AG10803 (cell line): ENCODE measurements at regions not wholly inside any gene's neighbourhood (a gene's known extent, or its start where the extent isn't known, plus 50 kb on each side); places are given as distances from the start of the nearest gene placed in this dataset.
"Not testable (repeated sequence)": the region's sequence is repeated elsewhere in the genome, so short reads cannot be mapped to it uniquely, and the experiment has no call there.

Source experiments
- DNase-seq: peaks from one replicate; pipeline ENCODE4 v3.0.0; 2010; ENCODE audit warnings: low read depth
- H3K4me3 ChIP-seq: 2 replicates; pipeline ENCODE4 v1.5.1; 2011; ENCODE audit warnings: mild to moderate bottlenecking, low read length, control low read depth
- CTCF ChIP-seq: conservative IDR thresholded peaks from 2 replicates; pipeline ENCODE4 v1.5.1; 2011; ENCODE audit warnings: mild to moderate bottlenecking, low read length, control low read depth, inconsistent platforms

DNA sequence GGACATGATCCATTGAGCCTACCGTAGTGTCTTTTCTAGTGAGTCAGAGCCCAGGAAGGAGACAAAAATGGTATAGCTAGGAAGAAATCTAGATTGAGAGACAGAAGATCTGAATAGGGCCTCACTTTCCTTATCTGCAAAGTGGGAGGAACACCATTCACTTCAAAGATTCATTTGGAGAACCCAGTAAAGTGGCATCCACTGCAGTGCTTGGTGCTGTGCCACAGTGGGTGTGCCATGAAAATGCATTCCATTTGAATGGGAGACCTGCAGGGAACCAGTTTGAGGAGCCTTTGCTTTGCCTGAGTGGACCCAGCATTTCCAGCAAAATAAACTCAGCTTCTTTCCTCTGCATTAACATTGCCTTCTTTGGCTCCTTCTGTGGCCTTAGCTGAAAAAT lies 470.5 kb upstream of the CADM1 start:
- no peak for TF ChIP-seq CTCF
- DNase-seq, result no peak
- H3K4me3 ChIP-seq, result no peak overlapping the region

- DNase-seq, H3K4me3 ChIP-seq: not testable (repeated sequence)
Measured at GRCh38 chr11:115967203-115967602, 463.0 kb upstream of the CADM1 start.

- TF ChIP-seq CTCF, result no peak
- no peak overlapping the region for H3K4me3 ChIP-seq
- DNase-seq, result no peak
Measured at GRCh38 chr11:115965767-115966504, 461.7 kb upstream of the CADM1 start.

DNA sequence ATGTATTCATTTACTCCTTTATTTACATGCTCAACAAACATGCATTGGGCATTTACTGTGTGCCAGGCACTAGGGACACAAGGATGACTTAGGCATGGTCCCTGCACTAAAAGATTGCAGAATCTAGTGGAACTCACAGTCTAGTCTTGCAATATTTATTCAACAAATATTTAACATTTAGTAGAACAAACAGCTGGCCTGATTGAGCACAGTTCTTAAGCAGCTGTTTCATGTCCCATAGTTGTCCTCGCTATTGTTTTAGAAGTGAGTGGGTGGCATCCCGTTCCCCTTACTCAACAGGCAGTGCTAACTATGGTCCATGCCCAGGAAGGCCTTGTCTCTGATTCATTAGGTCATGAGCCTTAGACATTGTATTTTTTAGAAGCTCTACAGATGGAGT lies 459.9 kb upstream of the CADM1 start:
- no peak overlapping the region for H3K4me3 ChIP-seq
- no peak for DNase-seq
- no peak for TF ChIP-seq CTCF

- TF ChIP-seq CTCF, result no peak
- H3K4me3 ChIP-seq, result no peak overlapping the region
- DNase-seq, result no peak
Measured at GRCh38 chr11:115963156-115963555, 458.9 kb upstream of the CADM1 start.

- no peak for TF ChIP-seq CTCF
- no peak for DNase-seq
- no peak overlapping the region for H3K4me3 ChIP-seq
Measured at GRCh38 chr11:115961159-115962003, 457.2 kb upstream of the CADM1 start.

DNA sequence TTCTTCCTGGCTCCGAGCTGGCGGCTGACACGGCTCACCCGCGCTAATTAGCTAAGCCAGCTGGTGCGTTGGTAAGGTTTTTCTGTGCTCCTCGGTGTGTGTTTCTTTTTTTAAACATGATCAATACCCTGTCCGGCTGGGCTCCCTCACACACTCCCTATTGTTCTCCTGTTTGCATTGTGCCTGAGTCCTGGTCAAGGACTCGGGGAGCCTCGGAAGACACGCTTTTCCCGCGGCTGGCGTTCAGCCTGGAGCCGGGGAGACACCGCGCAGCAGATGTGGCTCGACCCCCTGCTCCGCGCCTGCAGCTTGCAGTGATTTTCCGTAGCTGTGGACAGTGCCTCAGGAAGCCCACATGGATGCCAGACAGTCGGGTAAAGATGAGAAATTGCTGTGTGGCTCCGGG lies 454.9 kb upstream of the CADM1 start:
- no peak for DNase-seq
- TF ChIP-seq CTCF, result no peak
- no peak overlapping the region for H3K4me3 ChIP-seq
